K562 (cell line): ENCODE measurements at regions not wholly inside any gene's neighbourhood (a gene's known extent, or its start where the extent isn't known, plus 50 kb on each side); places are given as distances from the start of the nearest gene placed in this dataset.
A peak's percentile ranks its signal among the peaks of the same experiment; 100 is the strongest.

Experiments used
- ASH1L ChIP-seq: fragments of 450-650 bp; IDR thresholded peaks from 2 replicates; pipeline ENCODE4 v1.6.1; 2018; ENCODE audit warnings: borderline replicate concordance, mild to moderate bottlenecking, low read depth; ENCODE audit not compliant: partially characterized antibody
- ATF7 ChIP-seq: fragments of 450-650 bp; IDR thresholded peaks from 2 replicates; pipeline ENCODE4 v1.7.1; 2014; ENCODE audit warnings: mild to moderate bottlenecking, moderate library complexity
- CBFB ChIP-seq: sonication (generic); formaldehyde crosslinking; IDR thresholded peaks from 2 replicates; pipeline ENCODE4 v1.4.0; 2020; ENCODE audit warnings: mild to moderate bottlenecking, missing genetic modification reagents
- CCNT2 ChIP-seq: IDR thresholded peaks from 2 replicates; pipeline ENCODE4 v1.6.1; 2011; ENCODE audit warnings: borderline replicate concordance, low read depth, mild to moderate bottlenecking, moderate library complexity, mixed read lengths, low read length; ENCODE audit not compliant: insufficient read length; ENCODE audit errors: extremely low read depth
- DACH1 ChIP-seq: fragments of 450-650 bp; IDR thresholded peaks from 2 replicates; pipeline ENCODE4 v1.6.1; 2018; ENCODE audit not compliant: partially characterized antibody
- DPF2 ChIP-seq: fragments of 450-650 bp; IDR thresholded peaks from 2 replicates; pipeline ENCODE4 v1.6.1; 2016
- FOSL1 ChIP-seq: fragments of 200-800 bp; sonication (Bioruptor generic); conservative IDR thresholded peaks from 2 replicates; pipeline ENCODE4 v1.6.1; 2016; ENCODE audit warnings: missing genetic modification characterization, missing compliant biosample characterization
- FOXJ3 ChIP-seq: sonication (generic); formaldehyde crosslinking; IDR thresholded peaks from 2 replicates; pipeline ENCODE4 v1.4.0; 2020; ENCODE audit warnings: mild to moderate bottlenecking, missing genetic modification reagents
- FOXP1 ChIP-seq: sonication (generic); formaldehyde crosslinking; IDR thresholded peaks from 2 replicates; pipeline ENCODE4 v1.8.0; 2022; ENCODE audit warnings: mild to moderate bottlenecking, missing genetic modification reagents
- GTF2A2 ChIP-seq: IDR thresholded peaks from 2 replicates; pipeline ENCODE4 v1.6.1; 2016; ENCODE audit warnings: mild to moderate bottlenecking, missing genetic modification characterization, missing compliant biosample characterization
- KLF1 ChIP-seq: fragments of 450-650 bp; IDR thresholded peaks from 2 replicates; pipeline ENCODE4 v1.6.1; 2016; ENCODE audit warnings: missing genetic modification characterization, missing compliant biosample characterization
- MCM7 ChIP-seq, 2 experiments: fragments of 450-650 bp; IDR thresholded peaks; 2 replicates each; pipeline ENCODE4 v1.6.1; 2016 to 2018
- MTA1 ChIP-seq: fragments of 450-650 bp; IDR thresholded peaks from 2 replicates; pipeline ENCODE4 v1.6.1; 2017; ENCODE audit warnings: borderline replicate concordance
- NCOA1 ChIP-seq: fragments of 450-650 bp; IDR thresholded peaks from 2 replicates; pipeline ENCODE4 v1.6.1; 2016; ENCODE audit warnings: low read depth
- PML ChIP-seq: IDR thresholded peaks from 2 replicates; pipeline ENCODE4 v1.6.1; 2012; ENCODE audit warnings: low read length, inconsistent platforms
- RBM22 ChIP-seq: fragments of 200-400 bp; formaldehyde crosslinking; IDR thresholded peaks from 2 replicates; pipeline ENCODE4 v1.6.1; 2018; ENCODE audit warnings: low read length, low read depth; ENCODE audit not compliant: poor library complexity, severe bottlenecking
- RNF2 ChIP-seq: sonication (generic); IDR thresholded peaks from 2 replicates; pipeline ENCODE4 v1.6.1; 2016
- SIN3B ChIP-seq: fragments of 450-650 bp; IDR thresholded peaks from 2 replicates; pipeline ENCODE4 v1.6.1; 2017; ENCODE audit warnings: low read depth, mild to moderate bottlenecking, moderate library complexity
- STAT5A ChIP-seq: IDR thresholded peaks from 2 replicates; pipeline ENCODE4 v1.6.1; 2012; ENCODE audit warnings: low read length, inconsistent platforms, borderline replicate concordance
- TAL1 ChIP-seq: fragments of 450-650 bp; IDR thresholded peaks from 2 replicates; pipeline ENCODE4 v1.6.1; 2016; ENCODE audit warnings: mild to moderate bottlenecking
- TCF7L2 ChIP-seq: fragments of 150-350 bp; IDR thresholded peaks from 2 replicates; pipeline ENCODE4 v1.6.1; 2016; ENCODE audit warnings: low read depth, mild to moderate bottlenecking, low read length, moderate library complexity
- ZEB2 ChIP-seq: fragments of 450-650 bp; IDR thresholded peaks from 2 replicates; pipeline ENCODE4 v1.6.1; 2016
- ZNF586 ChIP-seq: fragments of 450-650 bp; formaldehyde crosslinking; conservative IDR thresholded peaks from 2 replicates; pipeline ENCODE4 v1.4.0; 2020; ENCODE audit warnings: mild to moderate bottlenecking, moderate library complexity
- TF ChIP-seq, protein P1 (sequence below), 2 experiments: fragments of 450-650 bp in 1 of 2; IDR thresholded peaks; 2 replicates each; pipeline ENCODE4 v1.6.1; 2011 to 2017; ENCODE audit warnings: low read depth in 2 of 2, antibody characterized with exemption in 1 of 2, borderline replicate concordance in 1 of 2, low read length in 1 of 2, mild to moderate bottlenecking in 1 of 2, mixed read lengths in 1 of 2; ENCODE audit not compliant: control insufficient read depth in 1 of 2
- TF ChIP-seq, protein P2 (sequence below), 2 experiments: IDR thresholded peaks; 2 replicates each; pipeline ENCODE4 v1.6.1; 2011; ENCODE audit warnings: borderline replicate concordance in 1 of 2, control low read depth in 1 of 2, low read depth in 1 of 2, low read length in 1 of 2, mild to moderate bottlenecking in 1 of 2, mixed read lengths in 1 of 2, moderate library complexity in 1 of 2; ENCODE audit not compliant: insufficient read depth in 1 of 2, insufficient read length in 1 of 2, poor library complexity in 1 of 2, severe bottlenecking in 1 of 2; ENCODE audit errors: extremely low read depth in 1 of 2
- TF ChIP-seq, protein P3 (sequence below): fragments of 450-650 bp; conservative IDR thresholded peaks from 2 replicates; pipeline ENCODE4 v1.6.1; 2016; ENCODE audit warnings: missing genetic modification characterization, low read depth, mild to moderate bottlenecking, control low read depth, missing compliant biosample characterization

DNA sequence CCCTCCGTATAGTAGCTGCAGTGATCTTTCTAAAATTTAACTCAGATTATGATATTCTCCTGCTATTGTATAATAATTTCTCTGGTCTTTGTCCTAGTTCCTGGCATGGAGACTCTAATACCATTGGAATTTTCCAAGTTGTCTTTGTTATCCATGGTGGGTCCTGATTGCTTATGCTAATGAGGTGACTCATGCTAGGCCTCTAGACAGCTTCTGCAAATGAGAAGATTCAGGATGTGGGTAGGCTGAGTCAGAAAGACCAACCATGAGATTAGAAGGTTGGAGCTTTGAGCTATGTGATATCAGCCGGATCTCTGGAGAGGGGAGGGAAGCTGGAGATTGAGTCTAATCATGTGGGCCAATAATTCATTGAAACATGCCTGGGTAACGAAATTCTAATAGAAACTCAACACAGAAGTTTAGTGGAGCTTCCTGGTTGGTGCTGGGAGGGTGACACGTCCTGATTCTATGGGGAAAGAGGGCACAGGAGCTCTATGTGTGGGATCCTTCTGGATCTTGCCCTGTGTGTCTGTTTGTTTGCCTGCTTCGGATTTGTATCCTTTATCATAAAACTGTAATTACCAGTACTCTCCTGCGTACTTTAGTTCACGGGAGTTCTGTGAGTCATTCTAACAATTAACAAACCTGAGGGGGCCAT is 73.2 kb upstream of the CNIH3 start (continued):
- TF ChIP-seq CCNT2 (peak; percentile 58), RNF2 (peak; percentile 66; the same call in 1 of the 2 replicates), KLF1 (no peak), ZNF586 (CRISPR knock-in tag) (no peak), PML (no peak), RBM22 (no peak), TCF7L2 (no peak), ZEB2 (no peak), STAT5A (peak; percentile 46; the same call in 1 of the 2 replicates), MCM7 (IDR thresholded peaks at IDR 0.05) (no peak), MTA1 (0 out of 2 replicates have a peak, but pooled peaks have one; percentile 27), DACH1 (peak; percentile 56), FOXJ3 (CRISPR knock-in tag) (no peak), ATF7 (peak; percentile 70), DPF2 (peak; percentile 90), ASH1L (no peak), FOXP1 (CRISPR knock-in tag) (no peak), GTF2A2 (tag) (no peak), NCOA1 (no peak), CBFB (CRISPR knock-in tag) (no peak), SIN3B (no peak), FOSL1 (peak; percentile 100), TAL1 (peak; percentile 29)
- TF ChIP-seq, protein P1, sequence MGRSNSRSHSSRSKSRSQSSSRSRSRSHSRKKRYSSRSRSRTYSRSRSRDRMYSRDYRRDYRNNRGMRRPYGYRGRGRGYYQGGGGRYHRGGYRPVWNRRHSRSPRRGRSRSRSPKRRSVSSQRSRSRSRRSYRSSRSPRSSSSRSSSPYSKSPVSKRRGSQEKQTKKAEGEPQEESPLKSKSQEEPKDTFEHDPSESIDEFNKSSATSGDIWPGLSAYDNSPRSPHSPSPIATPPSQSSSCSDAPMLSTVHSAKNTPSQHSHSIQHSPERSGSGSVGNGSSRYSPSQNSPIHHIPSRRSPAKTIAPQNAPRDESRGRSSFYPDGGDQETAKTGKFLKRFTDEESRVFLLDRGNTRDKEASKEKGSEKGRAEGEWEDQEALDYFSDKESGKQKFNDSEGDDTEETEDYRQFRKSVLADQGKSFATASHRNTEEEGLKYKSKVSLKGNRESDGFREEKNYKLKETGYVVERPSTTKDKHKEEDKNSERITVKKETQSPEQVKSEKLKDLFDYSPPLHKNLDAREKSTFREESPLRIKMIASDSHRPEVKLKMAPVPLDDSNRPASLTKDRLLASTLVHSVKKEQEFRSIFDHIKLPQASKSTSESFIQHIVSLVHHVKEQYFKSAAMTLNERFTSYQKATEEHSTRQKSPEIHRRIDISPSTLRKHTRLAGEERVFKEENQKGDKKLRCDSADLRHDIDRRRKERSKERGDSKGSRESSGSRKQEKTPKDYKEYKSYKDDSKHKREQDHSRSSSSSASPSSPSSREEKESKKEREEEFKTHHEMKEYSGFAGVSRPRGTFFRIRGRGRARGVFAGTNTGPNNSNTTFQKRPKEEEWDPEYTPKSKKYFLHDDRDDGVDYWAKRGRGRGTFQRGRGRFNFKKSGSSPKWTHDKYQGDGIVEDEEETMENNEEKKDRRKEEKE (IDR thresholded peaks at IDR 0.05; ENCODE audit: borderline replicate concordance in 1 of 2, control insufficient read depth in 1 of 2, low read depth in 2 of 2, low read length in 1 of 2): no peak
- TF ChIP-seq, protein P2, sequence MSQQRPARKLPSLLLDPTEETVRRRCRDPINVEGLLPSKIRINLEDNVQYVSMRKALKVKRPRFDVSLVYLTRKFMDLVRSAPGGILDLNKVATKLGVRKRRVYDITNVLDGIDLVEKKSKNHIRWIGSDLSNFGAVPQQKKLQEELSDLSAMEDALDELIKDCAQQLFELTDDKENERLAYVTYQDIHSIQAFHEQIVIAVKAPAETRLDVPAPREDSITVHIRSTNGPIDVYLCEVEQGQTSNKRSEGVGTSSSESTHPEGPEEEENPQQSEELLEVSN (IDR thresholded peaks at IDR 0.05; ENCODE audit: borderline replicate concordance in 1 of 2, extremely low read depth in 1 of 2, insufficient read depth in 1 of 2, insufficient read length in 1 of 2, low read depth in 1 of 2, low read length in 1 of 2, poor library complexity in 1 of 2, severe bottlenecking in 1 of 2): no peak
- TF ChIP-seq, protein P3, sequence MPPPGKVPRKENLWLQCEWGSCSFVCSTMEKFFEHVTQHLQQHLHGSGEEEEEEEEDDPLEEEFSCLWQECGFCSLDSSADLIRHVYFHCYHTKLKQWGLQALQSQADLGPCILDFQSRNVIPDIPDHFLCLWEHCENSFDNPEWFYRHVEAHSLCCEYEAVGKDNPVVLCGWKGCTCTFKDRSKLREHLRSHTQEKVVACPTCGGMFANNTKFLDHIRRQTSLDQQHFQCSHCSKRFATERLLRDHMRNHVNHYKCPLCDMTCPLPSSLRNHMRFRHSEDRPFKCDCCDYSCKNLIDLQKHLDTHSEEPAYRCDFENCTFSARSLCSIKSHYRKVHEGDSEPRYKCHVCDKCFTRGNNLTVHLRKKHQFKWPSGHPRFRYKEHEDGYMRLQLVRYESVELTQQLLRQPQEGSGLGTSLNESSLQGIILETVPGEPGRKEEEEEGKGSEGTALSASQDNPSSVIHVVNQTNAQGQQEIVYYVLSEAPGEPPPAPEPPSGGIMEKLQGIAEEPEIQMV (tag): no peak
